BE2C (cell line): ENCODE measurements at regions not wholly inside any gene's neighbourhood (a gene's known extent, or its start where the extent isn't known, plus 50 kb on each side); places are given as distances from the start of the nearest gene placed in this dataset.

Experiments
- DNase-seq: peaks from one replicate; pipeline ENCODE4 v3.0.0-alpha.2; 2020
- H3K27me3 ChIP-seq: fragments of 250-450 bp; sonication (Bioruptor Pico); 2 replicates; pipeline ENCODE4 v1.5.1; 2020; ENCODE audit warnings: mild to moderate bottlenecking
- H3K36me3 ChIP-seq: fragments of 250-450 bp; sonication (Bioruptor Pico); 2 replicates; pipeline ENCODE4 v1.5.1; 2020; ENCODE audit warnings: mild to moderate bottlenecking
- H3K4me1 ChIP-seq: fragments of 250-450 bp; sonication (Bioruptor Pico); 2 replicates; pipeline ENCODE4 v1.5.1; 2020
- H3K4me3 ChIP-seq: 2 replicates; pipeline ENCODE4 v1.5.1; 2011; ENCODE audit warnings: low read depth, low read length
- H3K9me3 ChIP-seq: fragments of 250-450 bp; sonication (Bioruptor Pico); 2 replicates; pipeline ENCODE4 v1.5.1; 2020
- CTCF ChIP-seq: IDR thresholded peaks from 2 replicates; pipeline ENCODE4 v1.5.1; 2012; ENCODE audit warnings: mild to moderate bottlenecking, low read depth, low read length

GRCh38 chr1:59123081-59123681, 173.7 kb upstream of the FGGY start:
- Histone ChIP-seq H3K36me3 (no peaks in the 10 kb centered on the region), H3K27me3 (no peaks in the 10 kb centered on the region), H3K9me3 (no peaks in the 10 kb centered on the region), H3K4me1 (no peaks in the 10 kb centered on the region), H3K4me3 (no peak overlapping the region)
- DNase-seq: no peak
- no peak for TF ChIP-seq CTCF

GRCh38 chr1:59124166-59124565, 172.7 kb upstream of the FGGY start:
- no peaks in the 10 kb centered on the region for H3K27me3 ChIP-seq
- no peaks in the 10 kb centered on the region for H3K36me3 ChIP-seq
- no peaks in the 10 kb centered on the region for H3K9me3 ChIP-seq
- no peak for TF ChIP-seq CTCF
- DNase-seq: no peak
- H3K4me1 ChIP-seq: no peaks in the 10 kb centered on the region
- H3K4me3 ChIP-seq: no peak overlapping the region

GRCh38 chr1:59125154-59125553, 171.7 kb upstream of the FGGY start:
- TF ChIP-seq CTCF: no peak
- Histone ChIP-seq H3K27me3 (no peaks in the 10 kb centered on the region), H3K36me3 (no peaks in the 10 kb centered on the region), H3K9me3 (no peaks in the 10 kb centered on the region), H3K4me1 (no peaks in the 10 kb centered on the region), H3K4me3 (no peak overlapping the region)
- DNase-seq: no peak

- no peak for TF ChIP-seq CTCF
- H3K4me3 ChIP-seq: no peak overlapping the region
These were observed 171.1 kb upstream of the FGGY start for GRCh38 chr1:59125676-59126320.

GRCh38 chr1:59126366-59126765, 170.5 kb upstream of the FGGY start:
- TF ChIP-seq CTCF: no peak
- no peak for DNase-seq
- Histone ChIP-seq H3K4me3 (no peak overlapping the region), H3K27me3 (no peaks in the 10 kb centered on the region), H3K36me3 (no peaks in the 10 kb centered on the region), H3K4me1 (no peaks in the 10 kb centered on the region), H3K9me3 (no peaks in the 10 kb centered on the region)

More at GRCh38 chr1:59125676-59126320, 171.1 kb upstream of the FGGY start:
- H3K4me1 ChIP-seq: no peaks in the 10 kb centered on the region
- no peaks in the 10 kb centered on the region for H3K27me3 ChIP-seq
- DNase-seq: no peak
- H3K36me3 ChIP-seq: no peaks in the 10 kb centered on the region
- no peaks in the 10 kb centered on the region for H3K9me3 ChIP-seq

GRCh38 chr1:59128239-59128736, 168.6 kb upstream of the FGGY start:
- Histone ChIP-seq H3K9me3 (no peaks in the 10 kb centered on the region), H3K27me3 (no peaks in the 10 kb centered on the region), H3K4me1 (no peaks in the 10 kb centered on the region), H3K36me3 (no peaks in the 10 kb centered on the region), H3K4me3 (no peak overlapping the region)
- DNase-seq: no peak
- TF ChIP-seq CTCF: no peak
